ENCODE measurements at regions not wholly inside any gene's neighbourhood (a gene's known extent, or its start where the extent isn't known, plus 50 kb on each side); places are given as distances from the start of the nearest gene placed in this dataset.

DNA sequence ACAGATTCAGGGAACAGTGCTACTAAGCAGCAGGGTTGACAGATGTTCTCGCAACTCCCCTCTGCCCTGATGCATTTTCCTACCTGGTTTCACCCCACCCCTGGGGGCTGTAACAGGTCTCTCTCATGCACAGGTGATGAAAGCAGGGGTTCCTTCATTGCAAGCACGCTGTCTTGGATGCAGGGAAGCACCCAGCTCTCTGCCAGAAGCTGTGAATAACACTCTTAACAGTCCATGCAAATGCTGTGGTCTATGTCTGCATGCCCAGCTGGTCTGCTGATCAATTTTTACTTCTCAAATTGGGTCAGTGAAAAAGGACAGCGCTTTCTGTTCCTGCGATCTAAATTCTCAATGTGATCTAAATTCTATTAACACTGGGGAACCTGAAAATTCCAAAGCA lies 246.3 kb upstream of the TSHZ3 start:
- 80 to 84% methylated on average over 4 of the region's 4 CpGs for WGBS, 2 donors
- Histone ChIP-seq H3K27me3 (ENCODE audit: control insufficient read depth in 1 of 2, insufficient read depth in 2 of 2, low read length in 2 of 2) (no peaks in the 10 kb centered on the region), H3K4me3 (ENCODE audit: low read depth in 1 of 2, low read length in 2 of 2) (no peak overlapping the region), H3K36me3 (ENCODE audit: control insufficient read depth in 2 of 2, insufficient read depth in 2 of 2, low read length in 1 of 2) (no peaks in the 10 kb centered on the region), H3K9me3 (ENCODE audit: control insufficient read depth in 2 of 2, insufficient read depth in 1 of 2, low read depth in 1 of 2, low read length in 1 of 2) (peaks cover 3 to 5% of the 10 kb centered on the region in 2 donors), H3K4me1 (ENCODE audit: control insufficient read depth in 2 of 2, insufficient read depth in 2 of 2, low read length in 1 of 2) (no peaks in the 10 kb centered on the region), H3K27ac (ENCODE audit: low read depth in 2 of 2, low read length in 1 of 2) (no peak overlapping the region)

GRCh38 chr19:31596751-31597150 lies 247.5 kb upstream of the TSHZ3 start:
- no peaks in the 10 kb centered on the region for H3K4me1 ChIP-seq (ENCODE audit: control insufficient read depth in 2 of 2, insufficient read depth in 2 of 2, low read length in 1 of 2)
- 93 to 94% methylated on average over 8 of the region's 8 CpGs for WGBS, 2 donors
- H3K9me3 ChIP-seq (ENCODE audit: control insufficient read depth in 2 of 2, insufficient read depth in 1 of 2, low read depth in 1 of 2, low read length in 1 of 2) = peaks cover 5 to 8% of the 10 kb centered on the region in 2 donors
- no peaks in the 10 kb centered on the region for H3K27me3 ChIP-seq (ENCODE audit: control insufficient read depth in 1 of 2, insufficient read depth in 2 of 2, low read length in 2 of 2)
- no peaks in the 10 kb centered on the region for H3K36me3 ChIP-seq (ENCODE audit: control insufficient read depth in 2 of 2, insufficient read depth in 2 of 2, low read length in 1 of 2)
- no peak overlapping the region for H3K27ac ChIP-seq (ENCODE audit: low read depth in 2 of 2, low read length in 1 of 2)
- H3K4me3 ChIP-seq (ENCODE audit: low read depth in 1 of 2, low read length in 2 of 2) = no peak overlapping the region

GRCh38 chr19:31597616-31598015 lies 248.4 kb upstream of the TSHZ3 start:
- whole genome bisulfite sequencing, 2 donors = 82 to 86% methylated on average over 9 of the region's 9 CpGs
- Histone ChIP-seq H3K36me3 (ENCODE audit: control insufficient read depth in 2 of 2, insufficient read depth in 2 of 2, low read length in 1 of 2) (no peaks in the 10 kb centered on the region), H3K4me1 (ENCODE audit: control insufficient read depth in 2 of 2, insufficient read depth in 2 of 2, low read length in 1 of 2) (no peaks in the 10 kb centered on the region), H3K27me3 (ENCODE audit: control insufficient read depth in 1 of 2, insufficient read depth in 2 of 2, low read length in 2 of 2) (no peaks in the 10 kb centered on the region), H3K9me3 (ENCODE audit: control insufficient read depth in 2 of 2, insufficient read depth in 1 of 2, low read depth in 1 of 2, low read length in 1 of 2) (peaks cover 5 to 8% of the 10 kb centered on the region in 2 donors), H3K4me3 (ENCODE audit: low read depth in 1 of 2, low read length in 2 of 2) (no peak overlapping the region), H3K27ac (ENCODE audit: low read depth in 2 of 2, low read length in 1 of 2) (no peak overlapping the region)

DNA sequence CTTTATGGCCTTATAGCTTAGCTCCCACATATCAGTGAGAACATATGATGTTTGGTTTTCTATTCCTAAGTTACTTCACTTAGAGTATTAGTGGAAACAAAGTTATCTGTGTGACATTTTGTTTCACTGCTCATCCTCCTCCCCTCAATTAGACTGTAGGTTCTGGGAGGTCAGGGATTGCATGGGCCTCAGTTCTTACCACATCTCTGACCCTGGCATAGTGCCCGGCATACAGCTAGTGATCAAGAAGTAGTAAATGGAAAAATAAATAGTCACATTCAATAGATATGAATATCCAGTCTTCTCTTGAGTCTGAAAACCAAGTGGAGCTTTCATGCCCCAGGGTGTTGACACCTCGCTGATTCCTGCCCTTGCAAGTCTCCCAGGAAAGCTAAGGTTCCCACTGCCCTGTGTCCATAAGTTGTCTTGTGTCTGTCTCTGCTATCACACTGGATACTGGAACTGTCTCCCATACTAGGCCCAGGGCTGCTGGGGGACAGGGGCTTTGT lies 249.5 kb upstream of the TSHZ3 start:
- no peak overlapping the region for H3K4me3 ChIP-seq (ENCODE audit: low read depth in 1 of 2, low read length in 2 of 2)
- no peaks in the 10 kb centered on the region for H3K36me3 ChIP-seq (ENCODE audit: control insufficient read depth in 2 of 2, insufficient read depth in 2 of 2, low read length in 1 of 2)
- H3K9me3 ChIP-seq (ENCODE audit: control insufficient read depth in 2 of 2, insufficient read depth in 1 of 2, low read depth in 1 of 2, low read length in 1 of 2) = peaks cover 8% of the 10 kb centered on the region in 2 donors
- 64 to 71% methylated on average over 2 of the region's 2 CpGs for WGBS, 2 donors
- H3K4me1 ChIP-seq (ENCODE audit: control insufficient read depth in 2 of 2, insufficient read depth in 2 of 2, low read length in 1 of 2) = no peaks in the 10 kb centered on the region
- no peaks in the 10 kb centered on the region for H3K27me3 ChIP-seq (ENCODE audit: control insufficient read depth in 1 of 2, insufficient read depth in 2 of 2, low read length in 2 of 2)
- H3K27ac ChIP-seq (ENCODE audit: low read depth in 2 of 2, low read length in 1 of 2) = no peak overlapping the region

GRCh38 chr19:31600731-31601295 lies 251.6 kb upstream of the TSHZ3 start:
- Histone ChIP-seq H3K9me3 (ENCODE audit: control insufficient read depth in 2 of 2, insufficient read depth in 1 of 2, low read depth in 1 of 2, low read length in 1 of 2) (peaks cover 8% of the 10 kb centered on the region in 2 donors), H3K4me3 (ENCODE audit: low read depth in 1 of 2, low read length in 2 of 2) (no peak overlapping the region), H3K27ac (ENCODE audit: low read depth in 2 of 2, low read length in 1 of 2) (no peak overlapping the region), H3K36me3 (ENCODE audit: control insufficient read depth in 2 of 2, insufficient read depth in 2 of 2, low read length in 1 of 2) (no peaks in the 10 kb centered on the region), H3K4me1 (ENCODE audit: control insufficient read depth in 2 of 2, insufficient read depth in 2 of 2, low read length in 1 of 2) (no peaks in the 10 kb centered on the region), H3K27me3 (ENCODE audit: control insufficient read depth in 1 of 2, insufficient read depth in 2 of 2, low read length in 2 of 2) (no peaks in the 10 kb centered on the region)
- WGBS, 2 donors = 79 to 82% methylated on average over 11 of the region's 11 CpGs

DNA sequence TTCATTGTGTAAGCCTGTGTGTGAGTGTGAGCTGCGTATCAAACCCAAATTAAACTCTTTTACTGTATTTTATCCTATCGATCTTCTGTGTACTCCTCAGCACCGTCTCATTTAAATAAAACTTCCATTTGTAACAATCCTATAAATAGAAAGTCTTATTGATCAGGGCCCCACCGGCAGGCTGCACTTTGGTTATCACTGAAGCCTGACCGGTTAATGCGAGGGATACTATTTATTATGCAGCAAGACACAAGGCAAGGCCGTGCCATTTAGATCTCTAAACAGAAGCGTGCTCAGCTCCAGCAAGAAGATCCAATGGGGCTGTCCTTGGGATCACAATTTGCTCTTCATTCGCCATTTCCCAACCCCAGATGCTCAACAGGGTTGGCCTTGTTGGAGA lies 252.6 kb upstream of the TSHZ3 start:
- WGBS, 2 donors = 73 to 80% methylated on average over 9 of the region's 9 CpGs
- Histone ChIP-seq H3K9me3 (ENCODE audit: control insufficient read depth in 2 of 2, insufficient read depth in 1 of 2, low read depth in 1 of 2, low read length in 1 of 2) (peaks cover 7 to 8% of the 10 kb centered on the region in 2 donors), H3K4me1 (ENCODE audit: control insufficient read depth in 2 of 2, insufficient read depth in 2 of 2, low read length in 1 of 2) (no peaks in the 10 kb centered on the region), H3K27ac (ENCODE audit: low read depth in 2 of 2, low read length in 1 of 2) (no peak overlapping the region), H3K4me3 (ENCODE audit: low read depth in 1 of 2, low read length in 2 of 2) (no peak overlapping the region), H3K27me3 (ENCODE audit: control insufficient read depth in 1 of 2, insufficient read depth in 2 of 2, low read length in 2 of 2) (no peaks in the 10 kb centered on the region), H3K36me3 (ENCODE audit: control insufficient read depth in 2 of 2, insufficient read depth in 2 of 2, low read length in 1 of 2) (no peaks in the 10 kb centered on the region)

DNA sequence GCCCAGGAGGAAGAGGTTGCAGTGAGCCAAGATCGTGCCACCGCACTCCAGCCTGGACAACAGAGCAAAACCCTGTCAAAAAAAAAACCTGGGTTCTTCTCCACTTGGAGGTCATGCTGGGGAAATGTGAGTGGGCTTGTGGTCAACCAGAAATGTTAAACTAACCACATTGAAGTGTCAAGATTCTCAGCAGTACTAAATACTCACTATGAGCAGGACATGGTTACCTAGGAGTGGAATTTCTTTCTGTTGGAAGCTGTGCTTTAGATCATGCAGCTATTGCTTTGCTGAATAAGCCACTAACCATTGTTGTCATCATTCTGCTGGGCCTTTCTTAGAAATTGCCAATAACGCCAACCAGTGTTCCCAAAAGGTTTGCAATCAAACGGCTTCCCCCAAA lies 253.3 kb upstream of the TSHZ3 start:
- no peaks in the 10 kb centered on the region for H3K4me1 ChIP-seq (ENCODE audit: control insufficient read depth in 2 of 2, insufficient read depth in 2 of 2, low read length in 1 of 2)
- no peaks in the 10 kb centered on the region for H3K27me3 ChIP-seq (ENCODE audit: control insufficient read depth in 1 of 2, insufficient read depth in 2 of 2, low read length in 2 of 2)
- 90 to 92% methylated on average over 4 of the region's 4 CpGs for WGBS, 2 donors

DNA sequence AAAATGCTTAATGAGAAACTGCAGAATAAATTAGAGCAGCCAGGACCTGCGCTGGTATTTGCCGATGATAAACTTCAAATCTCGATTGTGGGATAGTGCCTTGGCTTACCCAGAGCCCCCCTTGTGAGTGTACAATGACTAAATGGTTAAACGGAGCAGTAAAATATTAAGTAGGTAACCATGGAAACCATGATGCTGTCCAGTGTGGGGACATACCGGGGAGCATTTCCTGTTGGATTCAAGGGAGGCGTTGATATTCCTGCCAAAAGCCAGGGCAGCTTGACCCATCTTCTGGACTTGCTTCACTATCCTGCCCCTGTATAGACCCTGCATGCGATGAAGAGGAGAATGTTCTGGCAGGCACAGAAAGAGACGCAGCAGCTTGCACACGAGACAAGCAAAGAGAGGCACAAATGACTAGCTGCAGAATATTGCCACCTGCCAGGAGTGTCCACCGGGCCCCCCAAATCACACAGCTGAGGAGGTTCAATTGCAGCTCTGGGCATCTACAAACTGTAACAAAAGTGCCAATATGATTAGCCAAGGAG lies 255.3 kb upstream of the TSHZ3 start:
- no peaks in the 10 kb centered on the region for H3K27me3 ChIP-seq (ENCODE audit: control insufficient read depth in 1 of 2, insufficient read depth in 2 of 2, low read length in 2 of 2)
- H3K4me3 ChIP-seq (ENCODE audit: low read depth in 1 of 2, low read length in 2 of 2) = no peak overlapping the region
- WGBS, 2 donors = 67 to 74% methylated on average over 10 of the region's 10 CpGs

More for the DNA sequence above, 253.3 kb upstream of the TSHZ3 start:
- H3K27ac ChIP-seq (ENCODE audit: low read depth in 2 of 2, low read length in 1 of 2) = no peak overlapping the region
- H3K4me3 ChIP-seq (ENCODE audit: low read depth in 1 of 2, low read length in 2 of 2) = no peak overlapping the region
- H3K36me3 ChIP-seq (ENCODE audit: control insufficient read depth in 2 of 2, insufficient read depth in 2 of 2, low read length in 1 of 2) = no peaks in the 10 kb centered on the region
- H3K9me3 ChIP-seq (ENCODE audit: control insufficient read depth in 2 of 2, insufficient read depth in 1 of 2, low read depth in 1 of 2, low read length in 1 of 2) = peaks cover 6 to 7% of the 10 kb centered on the region in 2 donors

DNA sequence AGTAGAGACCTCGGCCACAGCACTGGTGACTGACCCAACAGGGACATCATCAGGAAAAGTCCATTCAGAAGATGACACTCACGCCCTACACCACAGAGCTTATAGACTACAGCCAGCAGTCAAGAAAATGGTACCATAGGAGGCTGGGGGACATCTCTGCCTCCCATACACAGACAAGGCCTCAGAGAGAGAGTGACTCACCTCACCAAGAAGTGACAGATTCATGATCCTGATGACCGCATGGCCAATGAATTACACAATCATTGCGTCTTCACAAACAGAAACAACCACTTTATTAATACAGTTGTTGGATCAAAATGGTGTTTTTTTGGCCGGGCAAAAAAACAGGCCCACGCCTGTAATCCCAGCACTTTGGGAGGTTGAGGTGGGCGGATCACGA lies 260.8 kb upstream of the TSHZ3 start:
- Histone ChIP-seq H3K4me1 (ENCODE audit: control insufficient read depth in 2 of 2, insufficient read depth in 2 of 2, low read length in 1 of 2) (no peaks in the 10 kb centered on the region), H3K9me3 (ENCODE audit: control insufficient read depth in 2 of 2, insufficient read depth in 1 of 2, low read depth in 1 of 2, low read length in 1 of 2) (peaks cover 0 to 2% of the 10 kb centered on the region in 2 donors), H3K4me3 (ENCODE audit: low read depth in 1 of 2, low read length in 2 of 2) (no peak overlapping the region), H3K36me3 (ENCODE audit: control insufficient read depth in 2 of 2, insufficient read depth in 2 of 2, low read length in 1 of 2) (no peaks in the 10 kb centered on the region), H3K27me3 (ENCODE audit: control insufficient read depth in 1 of 2, insufficient read depth in 2 of 2, low read length in 2 of 2) (no peaks in the 10 kb centered on the region), H3K27ac (ENCODE audit: low read depth in 2 of 2, low read length in 1 of 2) (no peak overlapping the region)
- WGBS, 2 donors = 88 to 90% methylated on average over 8 of the region's 8 CpGs

More for the DNA sequence above, 255.3 kb upstream of the TSHZ3 start:
- Histone ChIP-seq H3K27ac (ENCODE audit: low read depth in 2 of 2, low read length in 1 of 2) (no peak overlapping the region), H3K36me3 (ENCODE audit: control insufficient read depth in 2 of 2, insufficient read depth in 2 of 2, low read length in 1 of 2) (no peaks in the 10 kb centered on the region), H3K9me3 (ENCODE audit: control insufficient read depth in 2 of 2, insufficient read depth in 1 of 2, low read depth in 1 of 2, low read length in 1 of 2) (peaks cover 5 to 6% of the 10 kb centered on the region in 2 donors), H3K4me1 (ENCODE audit: control insufficient read depth in 2 of 2, insufficient read depth in 2 of 2, low read length in 1 of 2) (no peaks in the 10 kb centered on the region)
